Panc1 (cell line): ENCODE measurements at regions not wholly inside any gene's neighbourhood (a gene's known extent, or its start where the extent isn't known, plus 50 kb on each side); places are given as distances from the start of the nearest gene placed in this dataset.

ENCODE experiments used
- ATAC-seq: fragments of 200-7000 bp; cut with Tn5 transposase; 2 replicates; pipeline ENCODE4 v1.9.1; 2020; ENCODE audit warnings: mild to moderate bottlenecking, moderate library complexity
- BruUV-seq: library from RNA; stranded (reverse); fragments of 400-500 nt; replicated peaks from 2 replicates; lab custom pipeline; 2021; lab: Mats Ljungman, UMichigan
- CTCF ChIA-PET: fragments of 300-600 bp; sonication (Branson Sonifier 250); formaldehyde crosslinking; loops from one replicate; lab custom pipeline; 2022; ENCODE audit warnings: antibody characterized with exemption; lab: Charles Lee
- POLR2A ChIA-PET: fragments of 300-600 bp; sonication (Branson Sonifier 250); formaldehyde crosslinking; loops from one replicate; lab custom pipeline; 2022; ENCODE audit warnings: antibody characterized with exemption; lab: Charles Lee
- DNase-seq: peaks from one replicate; pipeline ENCODE4 v3.0.0-alpha.2; 2010; ENCODE audit warnings: low read depth, low spot score
- H3K27ac ChIP-seq: 2 replicates; pipeline ENCODE4 v1.5.1; 2011; ENCODE audit warnings: mild to moderate bottlenecking, low read length, inconsistent platforms
- H3K27me3 ChIP-seq: fragments of 200-500 bp; sonication (Bioruptor generic); 2 replicates; pipeline ENCODE4 v1.6.0; 2014; ENCODE audit warnings: low read length, inconsistent platforms; ENCODE audit not compliant: control insufficient read depth, insufficient read depth
- H3K36me3 ChIP-seq: fragments of 200-500 bp; sonication (Bioruptor generic); 2 replicates; pipeline ENCODE4 v1.5.1; 2014; ENCODE audit warnings: inconsistent platforms, mild to moderate bottlenecking, low read length, moderate library complexity; ENCODE audit not compliant: control insufficient read depth, insufficient read depth
- H3K4me1 ChIP-seq: 2 replicates; pipeline ENCODE4 v1.5.1; 2011; ENCODE audit warnings: inconsistent platforms, mild to moderate bottlenecking, low read length, moderate library complexity; ENCODE audit not compliant: control insufficient read depth, insufficient read depth
- H3K4me3 ChIP-seq, 2 experiments: 2 replicates each; pipeline ENCODE4 v1.5.1; 2011 to 2012; ENCODE audit warnings: low read depth in 2 of 2, low read length in 2 of 2, mild to moderate bottlenecking in 2 of 2, inconsistent platforms in 1 of 2, moderate library complexity in 1 of 2
- H3K9me3 ChIP-seq: fragments of 200-500 bp; sonication (Bioruptor generic); 2 replicates; pipeline ENCODE4 v1.5.1; 2014; ENCODE audit warnings: low read depth, mild to moderate bottlenecking, inconsistent platforms, low read length, moderate library complexity; ENCODE audit not compliant: control insufficient read depth, insufficient read depth
- CTCF ChIP-seq: fragments of 450-650 bp; IDR thresholded peaks from 2 replicates; pipeline ENCODE4 v1.5.1; 2017; ENCODE audit warnings: mild to moderate bottlenecking
- POLR2AphosphoS5 ChIP-seq: IDR thresholded peaks from 2 replicates; pipeline ENCODE4 v1.6.1; 2012; ENCODE audit warnings: mild to moderate bottlenecking, low read depth, low read length, moderate library complexity
- REST ChIP-seq, 2 experiments: IDR thresholded peaks; 2 replicates each; pipeline ENCODE4 v1.6.1; 2011 to 2012; ENCODE audit warnings: low read depth in 2 of 2, control low read depth in 1 of 2, low read length in 1 of 2, mild to moderate bottlenecking in 1 of 2, moderate library complexity in 1 of 2; ENCODE audit not compliant: insufficient read depth in 1 of 2
- SIN3A ChIP-seq: IDR thresholded peaks from 2 replicates; pipeline ENCODE4 v1.6.1; 2012; ENCODE audit warnings: low read depth, mild to moderate bottlenecking, low read length, moderate library complexity, borderline replicate concordance; ENCODE audit not compliant: insufficient read depth
- TCF7L2 ChIP-seq: IDR thresholded peaks from 2 replicates; pipeline ENCODE4 v1.6.1; 2011; ENCODE audit warnings: mild to moderate bottlenecking, low read depth, low read length, inconsistent platforms
- in situ Hi-C: cut with HindIII; loops from 2 replicates; pipeline ENCODE4 v1.10.0; 2016; ENCODE audit warnings: low sequenced_read_pairs, low pct_unique_long_range_greater_than_20kb
- intact Hi-C: fragments of 100-400 bp; cut with micrococcal nuclease; formaldehyde crosslinking; loops from one replicate; pipeline ENCODE4 v1.10.0; 2022; ENCODE audit not compliant: unreplicated experiment

GRCh38 chr12:28107679-28108078 is 82.6 kb upstream of the CCDC91 start:
- no peak overlapping the region for H3K4me3 ChIP-seq
- POLR2A ChIA-PET, result no interaction called here
- ATAC-seq (no peak), DNase-seq (no peak)
- no TSS peak for BruUV-seq
- TF ChIP-seq TCF7L2 (no peak), REST (IDR thresholded peaks at IDR 0.05; ENCODE audit: insufficient read depth in 1 of 2, low read depth in 2 of 2, low read length in 1 of 2) (no peak), POLR2AphosphoS5 (no peak), CTCF (no peak), SIN3A (no peak)
- in situ Hi-C loops (no loop called here), intact Hi-C loops (no loop called here)
- no peaks in the 10 kb centered on the region for H3K27me3 ChIP-seq
- CTCF ChIA-PET, result no interaction called here
- H3K27ac ChIP-seq, result no peak overlapping the region
- no peaks in the 10 kb centered on the region for H3K36me3 ChIP-seq
- no peaks in the 10 kb centered on the region for H3K4me1 ChIP-seq
- peaks cover 14% of the 10 kb centered on the region; the same call in 1 of the 2 replicates for H3K9me3 ChIP-seq

GRCh38 chr12:28108599-28108998 is 81.7 kb upstream of the CCDC91 start:
- TF ChIP-seq CTCF (no peak), SIN3A (no peak), POLR2AphosphoS5 (no peak), REST (IDR thresholded peaks at IDR 0.05; ENCODE audit: insufficient read depth in 1 of 2, low read depth in 2 of 2, low read length in 1 of 2) (no peak), TCF7L2 (no peak)
- no TSS peak for BruUV-seq
- Histone ChIP-seq H3K27ac (no peak overlapping the region), H3K4me1 (no peaks in the 10 kb centered on the region), H3K27me3 (no peaks in the 10 kb centered on the region), H3K9me3 (peaks cover 14% of the 10 kb centered on the region; the same call in 1 of the 2 replicates), H3K4me3 (no peak overlapping the region), H3K36me3 (no peaks in the 10 kb centered on the region)
- POLR2A ChIA-PET, result no interaction called here
- in situ Hi-C loops (no loop called here), intact Hi-C loops (no loop called here)
- no peak for ATAC-seq
- CTCF ChIA-PET, result no interaction called here
- no peak for DNase-seq
